ENCODE measurements at regions not wholly inside any gene's neighbourhood (a gene's known extent, or its start where the extent isn't known, plus 50 kb on each side); places are given as distances from the start of the nearest gene placed in this dataset.
A peak's percentile ranks its signal among the peaks of the same experiment; 100 is the strongest.
"Not testable (repeated sequence)": the region's sequence is repeated elsewhere in the genome, so short reads cannot be mapped to it uniquely, and the experiment has no call there.

DNA sequence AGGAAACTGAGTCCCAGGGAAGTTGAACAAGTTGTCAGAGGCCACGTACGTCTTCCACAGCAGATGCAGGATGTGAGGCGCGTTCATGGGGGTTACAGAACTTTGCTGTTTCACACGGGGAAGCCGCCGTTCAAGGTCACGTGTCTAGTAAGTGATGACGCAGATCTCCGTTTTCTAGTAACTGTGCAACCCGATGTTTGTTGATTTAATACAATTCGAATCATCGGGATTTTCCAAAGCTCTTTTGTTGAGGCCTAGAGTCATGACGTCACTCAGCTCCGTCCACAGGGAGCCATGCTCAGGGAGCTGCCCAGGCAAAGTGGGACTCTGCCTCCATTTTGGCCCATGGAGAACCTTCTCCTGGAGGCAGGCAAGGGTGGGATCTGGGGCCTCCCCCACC lies 1121.8 kb downstream of the TBC1D22A start:
- H3K4me1 Mint-ChIP-seq (ENCODE audit: low read depth): no peaks in the 10 kb centered on the region
- no peaks in the 10 kb centered on the region for H3K9me3 Mint-ChIP-seq
- no peak for DNase-seq
- no peaks in the 10 kb centered on the region for H3K36me3 Mint-ChIP-seq (ENCODE audit: low read depth)
- H3K27me3 Mint-ChIP-seq: peaks cover 9% of the 10 kb centered on the region
- H3K4me3 Mint-ChIP-seq: no peak overlapping the region
- H3K27ac Mint-ChIP-seq: no peak overlapping the region

DNA sequence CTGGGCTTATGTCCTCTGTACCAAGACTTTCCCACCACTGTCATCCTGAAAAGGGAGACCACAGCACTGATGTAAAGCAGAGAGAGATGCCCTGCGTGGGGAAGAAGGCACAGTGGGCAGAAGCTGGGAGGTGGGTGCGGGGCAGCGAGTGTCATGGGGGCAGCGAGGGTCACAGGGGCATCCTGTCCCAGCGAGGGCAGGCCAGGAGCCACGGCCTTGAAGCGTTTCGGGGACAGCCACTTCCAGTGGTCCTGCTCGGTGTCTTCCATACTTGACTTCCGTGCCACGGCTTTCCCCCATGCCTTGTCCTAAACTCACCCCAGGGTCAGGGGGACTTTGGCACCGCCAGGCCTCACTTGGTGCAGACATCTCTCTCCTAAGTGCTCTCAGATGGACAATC lies 1121.3 kb downstream of the TBC1D22A start:
- H3K4me1 Mint-ChIP-seq (ENCODE audit: low read depth): no peaks in the 10 kb centered on the region
- DNase-seq: no peak

DNA sequence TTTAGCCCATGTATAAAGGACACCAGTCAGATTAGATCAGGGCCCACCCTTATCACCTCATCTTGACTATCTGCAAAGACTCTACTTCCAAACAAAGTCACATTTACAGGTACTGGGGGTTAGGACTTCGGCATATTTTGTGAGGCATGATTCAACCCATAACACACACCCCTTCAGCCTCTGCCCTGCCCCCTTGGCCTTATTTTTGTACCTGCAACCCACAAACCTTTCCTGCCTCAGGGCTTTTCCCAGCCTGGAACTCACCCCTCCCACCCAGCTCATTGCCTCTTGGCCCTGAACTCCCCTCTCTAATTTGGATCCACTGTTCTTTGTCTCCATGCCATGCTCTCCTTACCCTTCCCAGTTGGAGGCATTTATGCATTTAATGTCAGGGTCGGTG lies 1116.9 kb downstream of the TBC1D22A start:
- H3K27ac Mint-ChIP-seq: no peak overlapping the region
- H3K4me3 Mint-ChIP-seq: no peak overlapping the region
- H3K4me1 Mint-ChIP-seq (ENCODE audit: low read depth): no peaks in the 10 kb centered on the region
- peaks cover 31% of the 10 kb centered on the region for H3K27me3 Mint-ChIP-seq
- no peak for DNase-seq
- no peaks in the 10 kb centered on the region for H3K9me3 Mint-ChIP-seq
- no peaks in the 10 kb centered on the region for H3K36me3 Mint-ChIP-seq (ENCODE audit: low read depth)

More for the DNA sequence above, 1121.3 kb downstream of the TBC1D22A start:
- Mint-ChIP-seq H3K9me3 (no peaks in the 10 kb centered on the region), H3K27ac (no peak overlapping the region), H3K36me3 (ENCODE audit: low read depth) (no peaks in the 10 kb centered on the region), H3K4me3 (no peak overlapping the region), H3K27me3 (peaks cover 13% of the 10 kb centered on the region)

DNA sequence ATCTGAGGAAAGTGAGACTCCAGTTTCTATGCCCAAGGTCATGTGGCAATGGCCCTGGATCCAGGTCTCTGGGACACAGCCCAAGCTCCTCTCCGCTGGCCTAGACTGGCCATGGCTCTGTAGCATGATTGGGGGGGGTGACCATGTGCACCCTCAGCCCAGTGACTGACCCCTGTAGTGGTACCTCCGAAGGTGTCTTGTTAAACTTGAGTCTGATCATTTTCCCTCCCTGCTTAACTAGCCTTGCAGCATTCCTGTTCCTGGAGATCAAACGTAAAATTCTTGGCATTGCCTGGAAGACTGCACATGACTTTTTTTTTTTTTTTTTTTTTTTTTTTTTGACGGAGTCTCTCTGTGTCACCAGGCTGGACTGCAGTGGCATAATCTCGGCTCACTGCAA lies 1116.0 kb downstream of the TBC1D22A start:
- Mint-ChIP-seq H3K27ac (no peak overlapping the region), H3K27me3 (peaks cover 31% of the 10 kb centered on the region), H3K4me1 (ENCODE audit: low read depth) (no peaks in the 10 kb centered on the region), H3K36me3 (ENCODE audit: low read depth) (no peaks in the 10 kb centered on the region), H3K4me3 (no peak overlapping the region), H3K9me3 (no peaks in the 10 kb centered on the region)
- no peak for DNase-seq

DNA sequence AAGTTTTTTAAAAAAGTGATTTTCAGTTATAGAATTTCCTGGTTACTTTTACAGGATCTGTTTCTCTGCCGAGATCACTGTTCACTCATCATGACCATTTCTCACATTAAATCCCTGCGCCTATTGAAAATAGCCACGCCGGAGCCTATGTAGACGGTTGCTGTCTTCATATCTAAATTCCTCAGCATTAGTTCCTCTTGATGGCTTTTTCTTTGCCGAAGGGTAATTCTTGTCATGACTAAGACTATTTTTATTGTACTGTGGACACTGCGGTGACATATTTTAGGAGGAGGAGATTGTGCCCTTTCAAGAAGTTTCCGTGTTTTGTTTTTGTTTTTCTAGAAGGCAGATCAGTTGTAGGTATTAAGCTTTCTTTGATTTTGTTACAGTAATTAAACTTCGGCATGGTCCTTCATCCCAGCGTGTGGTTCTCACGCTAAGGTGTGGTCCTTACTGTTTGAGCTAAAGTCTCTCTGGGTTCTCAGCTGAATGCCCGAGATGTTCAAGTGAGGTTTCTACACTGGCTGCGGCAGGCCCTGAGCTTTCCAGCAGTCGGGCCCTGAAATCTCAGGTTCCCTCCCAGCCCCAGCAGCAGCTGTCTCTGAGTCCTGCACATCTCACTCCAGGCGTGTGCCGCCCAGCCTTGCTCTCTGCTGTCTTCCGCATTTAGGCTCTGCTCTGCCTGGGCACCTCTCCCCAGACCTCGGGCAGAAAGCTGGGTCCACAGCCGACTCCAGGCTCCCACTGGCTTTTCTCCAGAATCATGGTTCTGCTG lies 1110.5 kb downstream of the TBC1D22A start:
- Mint-ChIP-seq H3K4me1 (ENCODE audit: low read depth) (no peaks in the 10 kb centered on the region), H3K27ac (no peak overlapping the region), H3K36me3 (ENCODE audit: low read depth) (no peaks in the 10 kb centered on the region), H3K4me3 (no peak overlapping the region), H3K27me3 (peaks cover 14% of the 10 kb centered on the region), H3K9me3 (peaks cover under 1% of the 10 kb centered on the region)
- DNase-seq: no peak

DNA sequence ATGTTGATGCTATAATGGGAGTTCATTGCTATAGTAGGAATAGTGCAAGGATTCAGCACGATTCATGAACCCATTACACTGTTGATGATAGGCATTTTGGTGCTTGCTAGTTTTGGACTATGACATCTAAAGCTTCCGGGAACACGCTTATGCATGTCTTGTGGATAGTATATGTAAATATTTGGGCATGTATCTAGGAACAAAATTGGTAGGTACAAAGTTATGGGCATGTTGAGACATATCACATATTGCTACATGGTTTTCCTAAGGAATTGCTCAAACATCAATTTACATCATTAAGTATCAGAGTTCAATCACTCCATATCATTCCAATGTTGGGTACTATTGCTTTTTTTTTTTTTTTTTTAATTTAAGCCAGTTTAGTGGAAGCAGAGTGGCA lies 1103.2 kb downstream of the TBC1D22A start:
- Mint-ChIP-seq H3K27ac (no peak overlapping the region), H3K27me3 (peaks cover 17% of the 10 kb centered on the region), H3K36me3 (ENCODE audit: low read depth) (no peaks in the 10 kb centered on the region), H3K4me1 (ENCODE audit: low read depth) (no peaks in the 10 kb centered on the region), H3K9me3 (peaks cover 3% of the 10 kb centered on the region), H3K4me3 (no peak overlapping the region)
- DNase-seq: no peak

DNA sequence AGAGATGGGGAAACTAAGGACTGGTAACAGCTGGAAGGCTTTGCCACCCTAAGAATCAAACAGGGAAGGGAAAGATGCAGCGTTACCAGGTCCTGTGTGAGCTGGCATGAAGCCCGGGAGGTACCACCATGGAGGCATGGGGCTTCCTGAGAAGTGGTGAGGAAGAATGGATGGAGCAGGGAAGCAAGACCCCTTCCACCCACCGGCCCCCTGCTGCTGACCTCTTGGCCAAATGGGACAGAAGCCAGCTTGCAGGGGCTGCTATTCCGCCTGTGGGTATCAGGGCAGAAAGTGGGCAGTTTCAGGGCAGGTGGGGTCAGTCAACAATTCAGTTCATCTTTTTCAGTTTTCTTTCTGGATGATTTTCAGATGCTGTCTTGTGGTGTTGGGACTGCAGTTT lies 1099.9 kb downstream of the TBC1D22A start:
- peaks cover 22% of the 10 kb centered on the region for H3K27me3 Mint-ChIP-seq
- H3K36me3 Mint-ChIP-seq (ENCODE audit: low read depth): no peaks in the 10 kb centered on the region
- no peaks in the 10 kb centered on the region for H3K9me3 Mint-ChIP-seq
- no peak for DNase-seq
- no peak overlapping the region for H3K4me3 Mint-ChIP-seq
- peaks cover 7% of the 10 kb centered on the region for H3K4me1 Mint-ChIP-seq (ENCODE audit: low read depth)
- no peak overlapping the region for H3K27ac Mint-ChIP-seq

DNA sequence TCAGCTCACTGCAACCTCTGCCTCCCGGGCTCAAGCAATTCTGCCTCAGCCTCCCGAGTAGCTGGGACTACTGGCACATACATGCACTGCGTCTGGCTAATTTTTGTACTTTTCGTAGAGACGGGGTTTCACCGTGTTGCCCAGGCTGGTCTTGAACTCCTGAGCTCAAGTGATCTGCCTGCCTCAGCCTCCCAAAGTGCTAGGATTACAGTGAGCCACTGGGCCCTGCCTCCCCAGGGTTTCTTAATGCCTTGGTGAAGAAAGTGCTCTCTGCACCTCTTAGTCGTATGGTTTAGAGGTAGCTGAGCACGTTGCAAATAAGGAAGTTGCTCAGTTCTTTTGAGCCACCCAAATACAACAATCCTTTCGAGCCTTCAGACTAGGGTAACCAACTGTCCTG lies 1098.5 kb downstream of the TBC1D22A start:
- H3K27ac Mint-ChIP-seq; H3K4me1 Mint-ChIP-seq (ENCODE audit: low read depth); H3K36me3 Mint-ChIP-seq (ENCODE audit: low read depth); DNase-seq; H3K9me3 Mint-ChIP-seq; H3K4me3 Mint-ChIP-seq: not testable (repeated sequence)
- H3K27me3 Mint-ChIP-seq: peaks cover 29% of the 10 kb centered on the region

DNA sequence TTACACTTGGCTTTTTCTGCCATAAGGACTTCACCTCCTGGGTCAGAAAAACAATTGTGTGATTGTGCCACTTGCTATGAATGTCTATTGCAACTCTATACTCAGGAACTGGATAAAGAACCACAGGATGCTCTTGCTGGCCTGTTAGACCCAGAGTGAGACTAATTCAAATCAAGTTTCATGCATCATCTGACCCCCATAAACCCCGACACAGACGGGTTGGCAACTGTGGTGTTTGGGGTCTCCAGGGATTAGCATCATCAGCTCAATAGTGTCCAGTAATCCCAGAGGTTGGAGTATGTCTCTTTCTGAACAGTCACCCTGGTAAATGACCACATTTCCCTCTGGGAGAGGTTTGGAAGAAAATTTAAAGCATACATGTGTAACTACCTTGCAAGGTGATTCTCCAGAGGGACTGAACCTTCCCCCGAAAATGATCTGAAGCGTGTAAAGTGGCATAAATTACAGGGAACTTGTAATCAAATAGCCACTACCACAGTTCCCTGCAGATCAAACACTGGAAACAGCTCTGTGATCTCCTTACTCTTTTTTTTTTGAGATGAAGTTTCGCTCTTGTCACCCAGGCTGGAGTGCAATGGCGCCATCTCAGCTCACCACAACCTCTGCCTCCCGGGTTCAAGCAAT lies 1097.6 kb downstream of the TBC1D22A start:
- Mint-ChIP-seq H3K4me1 (ENCODE audit: low read depth) (peaks cover 7% of the 10 kb centered on the region), H3K4me3 (no peak overlapping the region), H3K27me3 (peaks cover 29% of the 10 kb centered on the region), H3K9me3 (no peaks in the 10 kb centered on the region), H3K27ac (no peak overlapping the region), H3K36me3 (ENCODE audit: low read depth) (no peaks in the 10 kb centered on the region)
- no peak for DNase-seq

DNA sequence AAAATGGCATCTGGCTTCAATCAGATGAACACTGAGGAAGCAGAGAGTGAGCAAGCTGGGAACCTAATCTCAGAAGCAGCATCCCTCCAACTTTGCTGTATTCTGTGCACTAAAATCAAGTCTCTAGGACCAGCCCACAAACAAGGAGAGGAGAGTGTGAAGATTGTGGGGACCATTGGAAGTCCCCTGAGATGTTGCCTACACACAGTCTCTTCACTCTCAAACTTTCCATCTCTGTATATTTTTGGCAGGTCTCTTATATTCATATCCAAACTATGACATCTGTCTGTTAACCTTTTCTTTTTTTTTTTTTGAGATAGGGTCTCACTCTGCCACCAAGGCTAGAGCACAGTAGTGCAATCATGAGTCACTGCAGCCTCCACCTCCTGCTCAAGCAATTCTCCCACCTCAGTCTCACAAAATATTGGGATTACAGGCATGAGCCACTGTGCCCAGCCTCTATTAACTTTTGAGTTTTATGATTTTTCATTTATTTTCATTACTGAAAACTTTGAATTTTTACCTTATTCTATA lies 1096.4 kb downstream of the TBC1D22A start:
- Mint-ChIP-seq H3K36me3 (ENCODE audit: low read depth) (no peaks in the 10 kb centered on the region), H3K4me3 (no peak overlapping the region), H3K4me1 (ENCODE audit: low read depth) (peaks cover 7% of the 10 kb centered on the region), H3K27ac (peak overlapping the region; percentile 69), H3K9me3 (no peaks in the 10 kb centered on the region), H3K27me3 (peaks cover 27% of the 10 kb centered on the region)
- DNase-seq: no peak

DNA sequence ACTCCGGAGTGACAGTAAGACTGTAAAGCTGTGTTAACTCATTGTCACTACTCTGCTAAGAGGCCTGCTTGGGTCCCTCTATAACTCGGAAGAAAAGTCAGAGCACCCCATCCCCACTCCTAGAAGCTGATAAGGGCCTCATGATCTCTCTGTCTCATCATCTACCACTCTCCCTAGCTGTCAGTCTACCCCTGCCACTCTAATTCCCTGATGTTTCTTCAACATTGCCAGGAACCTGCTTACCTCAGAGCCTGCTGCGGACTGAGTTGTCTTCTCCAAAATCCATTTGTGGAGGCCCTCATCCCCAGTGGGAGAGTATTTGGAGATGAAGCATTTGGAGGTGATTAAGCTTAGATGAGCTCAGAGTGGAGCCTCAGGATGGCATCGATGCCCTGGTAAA lies 1092.2 kb downstream of the TBC1D22A start:
- Mint-ChIP-seq H3K27ac (no peak overlapping the region), H3K36me3 (ENCODE audit: low read depth) (no peaks in the 10 kb centered on the region), H3K27me3 (peaks cover 23% of the 10 kb centered on the region), H3K9me3 (no peaks in the 10 kb centered on the region), H3K4me3 (no peak overlapping the region), H3K4me1 (ENCODE audit: low read depth) (peaks cover 7% of the 10 kb centered on the region)
- DNase-seq: no peak

DNA sequence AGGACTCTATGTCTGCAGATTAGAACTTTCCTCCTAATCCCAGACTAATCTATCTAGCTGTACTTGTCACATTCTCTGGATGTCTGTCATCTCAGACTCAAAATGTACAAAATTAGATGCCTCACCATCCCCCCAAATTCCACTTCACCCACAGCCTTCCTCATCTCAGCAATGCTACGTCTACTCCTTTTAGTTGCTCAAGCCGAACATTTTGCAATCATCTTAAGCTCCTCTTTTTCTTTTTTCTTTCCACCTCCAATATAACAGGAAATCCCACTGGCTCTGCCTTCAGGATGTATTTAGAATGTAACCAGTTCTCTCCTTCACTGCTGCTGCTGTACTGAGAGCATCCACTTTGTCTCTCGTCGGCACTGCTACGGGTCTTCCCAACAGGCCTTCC lies 1091.8 kb downstream of the TBC1D22A start:
- no peaks in the 10 kb centered on the region for H3K36me3 Mint-ChIP-seq (ENCODE audit: low read depth)
- H3K27ac Mint-ChIP-seq: no peak overlapping the region
- H3K9me3 Mint-ChIP-seq: no peaks in the 10 kb centered on the region
- peaks cover 23% of the 10 kb centered on the region for H3K27me3 Mint-ChIP-seq
- H3K4me3 Mint-ChIP-seq: no peak overlapping the region
- H3K4me1 Mint-ChIP-seq (ENCODE audit: low read depth): peaks cover 7% of the 10 kb centered on the region
- no peak for DNase-seq

DNA sequence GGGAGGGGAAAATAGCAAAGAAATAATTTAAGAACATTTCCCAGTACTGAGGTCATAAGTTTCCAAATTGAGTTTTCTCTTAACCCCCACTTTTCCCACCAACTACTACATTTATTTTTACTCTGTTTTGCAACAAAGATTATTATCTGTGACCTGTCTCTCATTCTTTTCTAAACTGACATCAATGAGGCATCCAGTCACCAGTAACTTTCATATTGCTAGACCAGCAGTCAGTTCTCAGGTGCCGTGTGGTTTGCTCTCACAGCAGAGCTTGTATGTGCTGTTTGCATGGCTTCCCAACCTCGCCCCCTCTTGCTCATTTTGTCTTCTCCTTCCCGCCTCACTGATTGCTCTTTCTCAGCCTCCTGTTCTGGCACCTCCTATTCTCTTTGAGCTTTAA lies 1091.3 kb downstream of the TBC1D22A start:
- no peak overlapping the region for H3K27ac Mint-ChIP-seq
- no peak overlapping the region for H3K4me3 Mint-ChIP-seq
- no peaks in the 10 kb centered on the region for H3K9me3 Mint-ChIP-seq
- H3K4me1 Mint-ChIP-seq (ENCODE audit: low read depth): peaks cover 5% of the 10 kb centered on the region
- peaks cover 23% of the 10 kb centered on the region for H3K27me3 Mint-ChIP-seq
- no peaks in the 10 kb centered on the region for H3K36me3 Mint-ChIP-seq (ENCODE audit: low read depth)
- DNase-seq: no peak

DNA sequence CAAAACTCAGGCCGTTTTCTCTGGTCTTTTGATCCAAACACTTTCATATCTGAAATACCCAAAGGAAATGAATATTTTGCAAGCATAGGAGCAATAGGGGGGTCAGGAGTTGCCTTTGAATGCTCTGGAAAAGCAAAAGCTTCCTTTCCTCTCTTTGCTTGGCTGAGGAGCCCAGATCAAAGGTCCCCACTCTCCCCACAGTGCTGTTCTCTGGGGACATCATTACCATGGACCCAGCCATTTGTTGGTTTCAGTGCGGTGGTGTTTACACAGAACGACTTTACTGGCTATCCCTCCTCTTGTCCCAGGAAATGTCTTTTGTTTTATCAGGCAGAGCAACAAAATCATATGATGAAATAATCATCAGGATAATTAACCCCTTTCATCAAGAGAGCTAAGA lies 1089.1 kb downstream of the TBC1D22A start:
- Mint-ChIP-seq H3K27me3 (peaks cover 33% of the 10 kb centered on the region), H3K27ac (no peak overlapping the region), H3K4me1 (ENCODE audit: low read depth) (no peaks in the 10 kb centered on the region), H3K4me3 (no peak overlapping the region), H3K36me3 (ENCODE audit: low read depth) (no peaks in the 10 kb centered on the region), H3K9me3 (no peaks in the 10 kb centered on the region)
- DNase-seq: no peak

DNA sequence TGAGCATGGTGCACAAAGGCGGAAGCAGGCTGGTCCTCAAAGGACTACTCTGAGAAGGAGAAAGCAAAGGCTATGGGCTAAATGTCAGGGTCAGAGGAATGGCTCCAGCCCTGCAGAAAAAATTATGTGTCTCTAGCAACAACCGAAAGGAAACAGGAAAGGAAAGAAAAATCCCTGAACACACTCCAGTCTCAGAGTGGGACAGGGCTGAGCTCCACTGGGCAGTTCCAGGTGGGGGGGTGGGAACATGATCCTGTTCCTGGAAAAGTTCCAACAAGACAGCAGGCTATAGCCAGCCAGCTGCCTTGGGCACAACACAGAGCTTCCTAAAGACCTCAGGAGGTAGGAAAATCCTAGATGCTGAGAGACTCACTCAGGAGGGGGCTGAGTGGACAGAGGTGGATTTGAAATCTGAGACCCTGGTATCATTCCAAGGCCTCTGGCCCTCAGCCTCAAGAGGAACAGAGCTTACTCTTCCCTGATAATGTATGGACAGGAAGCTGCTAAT lies 1088.2 kb downstream of the TBC1D22A start:
- H3K4me3 Mint-ChIP-seq: no peak overlapping the region
- no peak overlapping the region for H3K27ac Mint-ChIP-seq
- H3K9me3 Mint-ChIP-seq: no peaks in the 10 kb centered on the region
- H3K36me3 Mint-ChIP-seq (ENCODE audit: low read depth): no peaks in the 10 kb centered on the region
- DNase-seq: no peak
- H3K27me3 Mint-ChIP-seq: peaks cover 30% of the 10 kb centered on the region
- H3K4me1 Mint-ChIP-seq (ENCODE audit: low read depth): no peaks in the 10 kb centered on the region

Data from activated T-cell treated with anti-CD3 and anti-CD28 coated beads, Interleukin-2, amount 50 U/mL, for 24 hours (primary cell).